A673 (cell line): ENCODE measurements at regions not wholly inside any gene's neighbourhood (a gene's known extent, or its start where the extent isn't known, plus 50 kb on each side); places are given as distances from the start of the nearest gene placed in this dataset.

ENCODE experiments used
- BruUV-seq: library from RNA; stranded (reverse); fragments of 400-500 nt; replicated peaks from 2 replicates; lab custom pipeline; 2021; lab: Mats Ljungman, UMichigan
- CTCF ChIA-PET: fragments of 300-600 bp; sonication (Branson Sonifier 250); formaldehyde crosslinking; loops from one replicate; lab custom pipeline; 2022; ENCODE audit warnings: antibody characterized with exemption; lab: Charles Lee
- POLR2A ChIA-PET: fragments of 300-600 bp; sonication (Branson Sonifier 250); formaldehyde crosslinking; loops from one replicate; lab custom pipeline; 2022; ENCODE audit warnings: antibody characterized with exemption; ENCODE audit not compliant: low non-redundant PET; lab: Charles Lee
- DNase-seq: peaks from one replicate; pipeline ENCODE4 v3.0.0-alpha.2; 2015; ENCODE audit warnings: low spot score
- H3K27ac ChIP-seq: fragments of 200-600 bp; sonication (generic); 2 replicates; pipeline ENCODE4 v1.5.1; 2016; ENCODE audit warnings: mixed run types, low read depth, mild to moderate bottlenecking, mixed read lengths, antibody characterized with exemption, low read length; ENCODE audit not compliant: poor library complexity, severe bottlenecking
- H3K27me3 ChIP-seq: fragments of 200-600 bp; sonication (generic); replicated peaks from 2 replicates; pipeline ENCODE4 v1.6.1; 2017; ENCODE audit warnings: mixed run types, low read depth, mild to moderate bottlenecking, mixed read lengths, antibody characterized with exemption, low read length; ENCODE audit not compliant: insufficient read depth, poor library complexity
- H3K36me3 ChIP-seq: fragments of 200-600 bp; sonication (generic); 2 replicates; pipeline ENCODE4 v1.6.1; 2016; ENCODE audit warnings: mixed run types, mild to moderate bottlenecking, mixed read lengths, antibody characterized with exemption, low read length; ENCODE audit not compliant: insufficient read depth, poor library complexity, severe bottlenecking
- H3K4me1 ChIP-seq: fragments of 200-600 bp; sonication (generic); 2 replicates; pipeline ENCODE4 v1.6.1; 2017; ENCODE audit warnings: mixed run types, mild to moderate bottlenecking, mixed read lengths, antibody characterized with exemption, low read length; ENCODE audit not compliant: insufficient read depth, poor library complexity, severe bottlenecking
- H3K4me3 ChIP-seq: fragments of 200-600 bp; sonication (generic); 2 replicates; pipeline ENCODE4 v1.5.1; 2016; ENCODE audit warnings: low read depth, mixed run types, mild to moderate bottlenecking, mixed read lengths, low read length; ENCODE audit not compliant: poor library complexity, severe bottlenecking
- H3K9me3 ChIP-seq: fragments of 200-600 bp; sonication (generic); 2 replicates; pipeline ENCODE4 v1.6.1; 2016; ENCODE audit warnings: mixed run types, low read depth, mild to moderate bottlenecking, mixed read lengths, antibody characterized with exemption, low read length; ENCODE audit not compliant: poor library complexity, severe bottlenecking
- CTCF ChIP-seq: fragments of 300-800, 200-600 bp; sonication (generic); conservative IDR thresholded peaks from 2 replicates; pipeline ENCODE4 v1.5.1; 2017; ENCODE audit warnings: low read depth, mild to moderate bottlenecking, antibody characterized with exemption, low read length, moderate library complexity, mixed read lengths
- EZH2 ChIP-seq: fragments of 200-600 bp; sonication (generic); IDR thresholded peaks from 2 replicates; pipeline ENCODE4 v1.6.1; 2017; ENCODE audit warnings: borderline replicate concordance, low read depth, mild to moderate bottlenecking, mixed read lengths, antibody characterized with exemption, low read length; ENCODE audit not compliant: poor library complexity, severe bottlenecking
- intact Hi-C: fragments of 100-400 bp; cut with micrococcal nuclease; formaldehyde crosslinking; loops from one replicate; pipeline ENCODE4 v1.10.0; 2022; ENCODE audit not compliant: unreplicated experiment

GRCh38 chr2:100683231-100683630 is 120.4 kb downstream of the PDCL3 start:
- TF ChIP-seq CTCF (no peak), EZH2 (no peak)
- CTCF ChIA-PET = interaction anchor here (0.6 kb wide), 1 partner anchor 21 kb away, joined by 3 read pairs; no protein-coding TSS in a partner anchor
- no peak for DNase-seq
- H3K27me3 ChIP-seq = peaks cover 4% of the 10 kb centered on the region
- no peak overlapping the region for H3K27ac ChIP-seq
- no peaks in the 10 kb centered on the region for H3K36me3 ChIP-seq
- H3K4me3 ChIP-seq = no peak overlapping the region
- H3K9me3 ChIP-seq = peaks cover 6% of the 10 kb centered on the region
- no TSS peak for BruUV-seq
- POLR2A ChIA-PET = no interaction called here
- intact Hi-C loops = no loop called here
- no peaks in the 10 kb centered on the region for H3K4me1 ChIP-seq

- Histone ChIP-seq H3K27me3 (no peaks in the 10 kb centered on the region), H3K9me3 (peaks cover 5% of the 10 kb centered on the region), H3K4me3 (no peak overlapping the region), H3K27ac (no peak overlapping the region), H3K36me3 (no peaks in the 10 kb centered on the region), H3K4me1 (no peaks in the 10 kb centered on the region)
- BruUV-seq = no TSS peak
- no peak for DNase-seq
- intact Hi-C loops = no loop called here
- no peak for TF ChIP-seq CTCF
- POLR2A ChIA-PET = no interaction called here
- CTCF ChIA-PET = no interaction called here
Measured at GRCh38 chr2:100691846-100692245, 128.1 kb upstream of the NPAS2 start.

- TF ChIP-seq EZH2 (no peak), CTCF (no peak)
- peaks cover 5% of the 10 kb centered on the region for H3K9me3 ChIP-seq
- H3K4me1 ChIP-seq = no peaks in the 10 kb centered on the region
- H3K27me3 ChIP-seq = no peaks in the 10 kb centered on the region
- DNase-seq = no peak
- ChIA-PET CTCF (no interaction called here), POLR2A (no interaction called here)
- H3K27ac ChIP-seq = no peak overlapping the region
- H3K4me3 ChIP-seq = no peak overlapping the region
- H3K36me3 ChIP-seq = no peaks in the 10 kb centered on the region
- intact Hi-C loops = no loop called here
- BruUV-seq = no TSS peak
Measured at GRCh38 chr2:100692381-100692780, 127.6 kb upstream of the NPAS2 start.
